Astrocyte (in vitro differentiated cells and primary cell): ENCODE measurements at regions not wholly inside any gene's neighbourhood (a gene's known extent, or its start where the extent isn't known, plus 50 kb on each side); places are given as distances from the start of the nearest gene placed in this dataset.

Experiments used
- DNase-seq: peaks from one replicate; pipeline ENCODE4 v3.0.0-alpha.2; 2010; ENCODE audit warnings: low read depth
- FAIRE-seq: peaks from 2 replicates; lab custom pipeline; 2011; peaks lifted over from hg19 to GRCh38; lab: Jason Lieb, UNC
- H2AFZ ChIP-seq: 2 replicates; pipeline ENCODE4 v1.6.0; 2012; ENCODE audit warnings: low read depth, low read length, inconsistent platforms
- H3K27ac ChIP-seq: 2 replicates; pipeline ENCODE4 v1.5.1; 2011; ENCODE audit warnings: low read depth, low read length, inconsistent platforms
- H3K27me3 ChIP-seq: 2 replicates; pipeline ENCODE4 v1.6.0; 2011; ENCODE audit warnings: low read length, inconsistent platforms; ENCODE audit not compliant: insufficient read depth
- H3K36me3 ChIP-seq: 2 replicates; pipeline ENCODE4 v1.5.1; 2011; ENCODE audit warnings: low read length, inconsistent platforms; ENCODE audit not compliant: insufficient read depth
- H3K4me1 ChIP-seq: 2 replicates; pipeline ENCODE4 v1.5.1; 2011; ENCODE audit warnings: low read length, inconsistent platforms; ENCODE audit not compliant: insufficient read depth
- H3K4me2 ChIP-seq: 2 replicates; pipeline ENCODE4 v1.6.0; 2012; ENCODE audit warnings: low read length, inconsistent platforms
- H3K4me3 ChIP-seq: 2 replicates; pipeline ENCODE4 v1.5.1; 2011; ENCODE audit warnings: low read depth, mild to moderate bottlenecking, low read length, inconsistent platforms; ENCODE audit not compliant: insufficient read depth
- H3K79me2 ChIP-seq: 2 replicates; pipeline ENCODE4 v1.6.0; 2012; ENCODE audit warnings: mild to moderate bottlenecking, low read length, inconsistent platforms; ENCODE audit not compliant: insufficient read depth
- H3K9ac ChIP-seq: 2 replicates; pipeline ENCODE4 v1.6.0; 2012; ENCODE audit warnings: mild to moderate bottlenecking, low read length, inconsistent platforms
- H3K9me3 ChIP-seq: 2 replicates; pipeline ENCODE4 v1.5.1; 2012; ENCODE audit warnings: low read depth, mild to moderate bottlenecking, low read length, inconsistent platforms; ENCODE audit not compliant: insufficient read depth
- H4K20me1 ChIP-seq: 2 replicates; pipeline ENCODE4 v1.6.0; 2012; ENCODE audit warnings: low read length, inconsistent platforms; ENCODE audit not compliant: insufficient read depth
- H3K27ac Mint-ChIP-seq: one replicate; pipeline ENCODE4 v1.8.0; 2021; ENCODE audit warnings: mild to moderate bottlenecking, mixed read lengths; ENCODE audit not compliant: unreplicated experiment
- H3K27me3 Mint-ChIP-seq: one replicate; pipeline ENCODE4 v1.8.0; 2021; ENCODE audit warnings: low read depth, mixed read lengths; ENCODE audit not compliant: unreplicated experiment
- H3K36me3 Mint-ChIP-seq: one replicate; pipeline ENCODE4 v1.8.0; 2021; ENCODE audit warnings: low read depth, mixed read lengths; ENCODE audit not compliant: unreplicated experiment
- H3K4me1 Mint-ChIP-seq: one replicate; pipeline ENCODE4 v1.8.0; 2021; ENCODE audit warnings: low read depth, mixed read lengths; ENCODE audit not compliant: unreplicated experiment
- H3K4me3 Mint-ChIP-seq: one replicate; pipeline ENCODE4 v1.8.0; 2021; ENCODE audit warnings: mild to moderate bottlenecking, moderate library complexity, mixed read lengths; ENCODE audit not compliant: unreplicated experiment
- H3K9me3 Mint-ChIP-seq: one replicate; pipeline ENCODE4 v1.8.0; 2021; ENCODE audit warnings: mild to moderate bottlenecking, mixed read lengths; ENCODE audit not compliant: unreplicated experiment
- CTCF ChIP-seq: IDR thresholded peaks from 2 replicates; pipeline ENCODE4 v1.5.1; 2011; ENCODE audit warnings: low read depth, mild to moderate bottlenecking, inconsistent platforms, low read length, moderate library complexity; ENCODE audit not compliant: insufficient read depth
- EZH2 ChIP-seq: IDR thresholded peaks from 2 replicates; pipeline ENCODE4 v1.6.1; 2012; ENCODE audit warnings: mild to moderate bottlenecking, low read length, inconsistent platforms; ENCODE audit not compliant: insufficient read depth

GRCh38 chr1:219038398-219038797 lies 135.3 kb upstream of the LYPLAL1 start:
- Mint-ChIP-seq H3K36me3 (peaks cover 3% of the 10 kb centered on the region), H3K9me3 (no peaks in the 10 kb centered on the region), H3K4me1 (peaks cover 3% of the 10 kb centered on the region), H3K4me3 (no peak overlapping the region), H3K27ac (no peak overlapping the region), H3K27me3 (no peaks in the 10 kb centered on the region)
- Histone ChIP-seq H3K4me1 (no peaks in the 10 kb centered on the region), H3K27ac (no peak overlapping the region), H3K9ac (no peak overlapping the region), H3K4me3 (no peak overlapping the region), H3K27me3 (no peaks in the 10 kb centered on the region), H3K79me2 (no peaks in the 10 kb centered on the region), H3K9me3 (no peaks in the 10 kb centered on the region), H3K4me2 (no peak overlapping the region), H4K20me1 (no peaks in the 10 kb centered on the region), H3K36me3 (no peaks in the 10 kb centered on the region), H2AFZ (no peak overlapping the region)
- FAIRE-seq (no peak), DNase-seq (no peak)
- TF ChIP-seq EZH2, result no peak

- Histone ChIP-seq H3K27ac (no peak overlapping the region), H3K4me3 (no peak overlapping the region), H3K79me2 (no peaks in the 10 kb centered on the region), H3K4me2 (no peak overlapping the region), H4K20me1 (no peaks in the 10 kb centered on the region), H3K27me3 (no peaks in the 10 kb centered on the region), H3K9me3 (no peaks in the 10 kb centered on the region), H3K4me1 (no peaks in the 10 kb centered on the region), H3K36me3 (no peaks in the 10 kb centered on the region), H3K9ac (no peak overlapping the region), H2AFZ (no peak overlapping the region)
- DNase-seq (no peak), FAIRE-seq (no peak)
- TF ChIP-seq CTCF (no peak), EZH2 (no peak)
- H3K36me3 Mint-ChIP-seq, result peaks cover 3% of the 10 kb centered on the region
- H3K4me1 Mint-ChIP-seq, result peaks cover 3% of the 10 kb centered on the region
- no peak overlapping the region for H3K4me3 Mint-ChIP-seq
- no peak overlapping the region for H3K27ac Mint-ChIP-seq
- no peaks in the 10 kb centered on the region for H3K9me3 Mint-ChIP-seq
- H3K27me3 Mint-ChIP-seq, result no peaks in the 10 kb centered on the region
Measured at GRCh38 chr1:219039017-219039681, 134.5 kb upstream of the LYPLAL1 start.

GRCh38 chr1:219039682-219040154 lies 134.0 kb upstream of the LYPLAL1 start:
- Mint-ChIP-seq H3K4me3 (no peak overlapping the region), H3K4me1 (peaks cover 3% of the 10 kb centered on the region), H3K27me3 (no peaks in the 10 kb centered on the region), H3K36me3 (peaks cover 3% of the 10 kb centered on the region), H3K27ac (no peak overlapping the region), H3K9me3 (no peaks in the 10 kb centered on the region)
- Histone ChIP-seq H3K4me2 (no peak overlapping the region), H3K4me1 (no peaks in the 10 kb centered on the region), H3K9me3 (no peaks in the 10 kb centered on the region), H3K4me3 (no peak overlapping the region), H3K27me3 (no peaks in the 10 kb centered on the region), H3K27ac (no peak overlapping the region), H3K79me2 (no peaks in the 10 kb centered on the region), H2AFZ (no peak overlapping the region), H3K9ac (no peak overlapping the region), H4K20me1 (no peaks in the 10 kb centered on the region), H3K36me3 (no peaks in the 10 kb centered on the region)
- DNase-seq (no peak), FAIRE-seq (no peak)
- no peak for TF ChIP-seq CTCF
- TF ChIP-seq EZH2, result no peak
